ENCODE measurements at regions not wholly inside any gene's neighbourhood (a gene's known extent, or its start where the extent isn't known, plus 50 kb on each side); places are given as distances from the start of the nearest gene placed in this dataset.
A peak's percentile ranks its signal among the peaks of the same experiment; 100 is the strongest.

DNA sequence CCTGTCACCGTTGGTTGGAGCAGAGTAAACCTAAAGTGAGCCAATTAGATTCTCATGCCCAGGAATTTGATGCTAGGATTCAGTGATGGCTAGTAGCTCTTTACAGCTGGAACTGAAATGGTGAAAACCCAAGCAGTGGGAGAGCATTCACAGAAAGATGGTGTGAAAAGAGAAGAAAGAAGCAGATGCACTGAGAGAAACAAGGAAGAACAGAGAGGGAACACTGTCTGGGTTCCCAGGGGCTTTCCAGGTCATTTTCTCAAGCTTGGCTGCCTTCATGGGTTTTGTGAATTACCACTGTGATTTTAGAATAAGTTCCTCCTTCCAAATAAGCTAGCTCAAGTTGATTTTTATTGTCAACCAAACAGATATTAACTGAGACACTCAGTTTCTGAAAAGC is 104.1 kb upstream of the AKIRIN2 start:
- Histone ChIP-seq H3K79me2 (ENCODE audit: insufficient read depth, low read length) (no peaks in the 10 kb centered on the region), H3K27me3 (ENCODE audit: control insufficient read depth in 1 of 2, insufficient read depth in 2 of 2, low read length in 2 of 2) (no peaks in the 10 kb centered on the region), H2AFZ (ENCODE audit: low read length) (no peak overlapping the region), H4K20me1 (ENCODE audit: insufficient read depth, low read length) (no peaks in the 10 kb centered on the region), H3K4me2 (ENCODE audit: low read depth, low read length) (0 out of 2 replicates have a peak overlapping the region, but pooled peaks have one; percentile 46), H3K27ac (ENCODE audit: extremely low read length, insufficient read depth, low read length) (peak overlapping the region; percentile 23), H3K9me3 (ENCODE audit: low read length) (no peaks in the 10 kb centered on the region), H3K4me3 (replicated peaks in 1 of 3; ENCODE audit: insufficient read depth in 1 of 3, low read depth in 2 of 3, low read length in 3 of 3) (no peak overlapping the region), H3K4me1 (ENCODE audit: insufficient read depth, low read length) (peaks cover 60% of the 10 kb centered on the region), H3K36me3 (replicated peaks in 1 of 2; ENCODE audit: control insufficient read depth in 1 of 2, insufficient read depth in 2 of 2, low read length in 2 of 2) (no peaks in the 10 kb centered on the region), H3K9ac (ENCODE audit: insufficient read depth, low read depth, low read length) (no peak overlapping the region)
- TF ChIP-seq MLXIP (CRISPR knock-in tag; IDR thresholded peaks at IDR 0.05; ENCODE audit: borderline replicate concordance) (no peak), ZNF710 (CRISPR knock-in tag; IDR thresholded peaks at IDR 0.05; ENCODE audit: borderline replicate concordance) (no peak), ZNF644 (CRISPR knock-in tag; IDR thresholded peaks at IDR 0.05; ENCODE audit: low read depth) (no peak), ATRX (CRISPR knock-in tag; IDR thresholded peaks at IDR 0.05; ENCODE audit: borderline replicate concordance) (no peak), EEA1 (CRISPR knock-in tag; IDR thresholded peaks at IDR 0.05; ENCODE audit: borderline replicate concordance) (no peak), SETDB1 (CRISPR knock-in tag; IDR thresholded peaks at IDR 0.05; ENCODE audit: borderline replicate concordance) (no peak), RAD51 (IDR thresholded peaks at IDR 0.05; ENCODE audit: borderline replicate concordance) (no peak), SUZ12 (IDR thresholded peaks at IDR 0.05; ENCODE audit: low read depth, low read length) (no peak), ZNF546 (CRISPR knock-in tag; conservative IDR thresholded peaks at IDR 0.05) (no peak), BORCS8-MEF2B (CRISPR knock-in tag; IDR thresholded peaks at IDR 0.05) (no peak), REPIN1 (CRISPR knock-in tag; IDR thresholded peaks at IDR 0.05; ENCODE audit: borderline replicate concordance, low read depth) (no peak), ZNF503 (CRISPR knock-in tag; IDR thresholded peaks at IDR 0.05) (no peak), CHD4 (IDR thresholded peaks at IDR 0.05; ENCODE audit: borderline replicate concordance, low read length) (no peak)
- TF ChIP-seq, protein P1, sequence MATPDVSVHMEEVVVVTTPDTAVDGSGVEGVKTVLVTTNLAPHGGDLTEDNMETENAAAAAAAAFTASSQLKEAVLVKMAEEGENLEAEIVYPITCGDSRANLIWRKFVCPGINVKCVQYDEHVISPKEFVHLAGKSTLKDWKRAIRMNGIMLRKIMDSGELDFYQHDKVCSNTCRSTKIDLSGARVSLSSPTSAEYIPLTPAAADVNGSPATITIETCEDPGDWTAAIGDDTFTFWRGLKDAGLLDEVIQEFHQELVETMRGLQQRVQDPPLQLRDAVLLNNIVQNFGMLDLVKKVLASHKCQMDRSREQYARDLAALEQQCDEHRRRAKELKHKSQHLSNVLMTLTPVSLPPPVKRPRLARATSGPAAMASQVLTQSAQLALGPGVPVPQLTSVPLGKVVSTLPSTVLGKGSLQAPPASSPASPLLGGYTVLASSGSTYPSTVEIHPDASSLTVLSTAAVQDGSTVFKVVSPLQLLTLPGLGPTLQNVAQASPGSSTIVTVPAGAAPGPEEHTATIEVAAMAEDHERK (CRISPR knock-in tag; IDR thresholded peaks at IDR 0.05; ENCODE audit: low read depth) = no peak
- TF ChIP-seq, protein P2, sequence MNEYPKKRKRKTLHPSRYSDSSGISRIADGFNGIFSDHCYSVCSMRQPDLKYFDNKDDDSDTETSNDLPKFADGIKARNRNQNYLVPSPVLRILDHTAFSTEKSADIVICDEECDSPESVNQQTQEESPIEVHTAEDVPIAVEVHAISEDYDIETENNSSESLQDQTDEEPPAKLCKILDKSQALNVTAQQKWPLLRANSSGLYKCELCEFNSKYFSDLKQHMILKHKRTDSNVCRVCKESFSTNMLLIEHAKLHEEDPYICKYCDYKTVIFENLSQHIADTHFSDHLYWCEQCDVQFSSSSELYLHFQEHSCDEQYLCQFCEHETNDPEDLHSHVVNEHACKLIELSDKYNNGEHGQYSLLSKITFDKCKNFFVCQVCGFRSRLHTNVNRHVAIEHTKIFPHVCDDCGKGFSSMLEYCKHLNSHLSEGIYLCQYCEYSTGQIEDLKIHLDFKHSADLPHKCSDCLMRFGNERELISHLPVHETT (CRISPR knock-in tag; conservative IDR thresholded peaks at IDR 0.05) = no peak
- ChIA-PET CTCF (ENCODE audit: low intra/inter-chr PET ratio, low total read pairs) (interaction anchor here (0.6 kb wide), 1 partner anchor 1064 kb away, joined by 3 read pairs; no protein-coding TSS in a partner anchor), POLR2A (interaction anchor here (1.0 kb wide), 3 partner anchors 9 to 15 kb away, joined by 3 to 5 read pairs (median 5); no protein-coding TSS in a partner anchor)
- ATAC-seq (no peak), FAIRE-seq (no peak), DNase-seq (ENCODE audit: low spot score) (no peak)
- intact Hi-C loops (cut with micrococcal nuclease; ENCODE audit: unreplicated experiment) (loop anchor here (2.0 kb wide), 1 partner anchor 17 kb away; no protein-coding TSS in a partner anchor), in situ Hi-C loops (cut with HindIII; ENCODE audit: extremely low pct_ligation_motif_present, low pct_unique_long_range_greater_than_20kb) (no loop called here)
- WGBS (ENCODE audit: low lambda C conversion rate) = 89% methylated on average over 1 of the region's 1 CpG
- BruUV-seq (replicated peaks) = no TSS peak
